ENCODE measurements at regions not wholly inside any gene's neighbourhood (a gene's known extent, or its start where the extent isn't known, plus 50 kb on each side); places are given as distances from the start of the nearest gene placed in this dataset.

- Histone ChIP-seq H3K36me3 (no peaks in the 10 kb centered on the region), H3K4me1 (no peaks in the 10 kb centered on the region), H3K27ac (no peak overlapping the region), H3K4me3 (no peak overlapping the region), H3K27me3 (ENCODE audit: low read depth) (no peaks in the 10 kb centered on the region), H3K9me3 (no peaks in the 10 kb centered on the region)
- intact Hi-C loops (cut with DNase I), result no loop called here
- ATAC-seq (no peak), DNase-seq (no peak)
- TF ChIP-seq CTCF (IDR thresholded peaks at IDR 0.05), result no peak
These were observed 75.6 kb downstream of the VEGFA start for GRCh38 chr6:43845646-43846045.

- H3K27me3 ChIP-seq (ENCODE audit: low read depth), result no peaks in the 10 kb centered on the region
- intact Hi-C loops (cut with DNase I), result no loop called here
- no peak overlapping the region for H3K27ac ChIP-seq
- no peak for DNase-seq
- no peak for TF ChIP-seq CTCF (IDR thresholded peaks at IDR 0.05)
- H3K36me3 ChIP-seq, result no peaks in the 10 kb centered on the region
- H3K9me3 ChIP-seq, result no peaks in the 10 kb centered on the region
- H3K4me1 ChIP-seq, result peaks cover 2% of the 10 kb centered on the region
- no peak overlapping the region for H3K4me3 ChIP-seq
- no peak for ATAC-seq
These were observed 73.7 kb downstream of the VEGFA start for GRCh38 chr6:43843669-43844171.

GRCh38 chr6:43843097-43843645, 73.2 kb downstream of the VEGFA start:
- H3K27ac ChIP-seq, result no peak overlapping the region
- H3K4me3 ChIP-seq, result no peak overlapping the region
- H3K27me3 ChIP-seq (ENCODE audit: low read depth), result no peaks in the 10 kb centered on the region
- no peak for DNase-seq
- H3K4me1 ChIP-seq, result peaks cover 7% of the 10 kb centered on the region
- H3K9me3 ChIP-seq, result no peaks in the 10 kb centered on the region
- no peaks in the 10 kb centered on the region for H3K36me3 ChIP-seq
- ATAC-seq, result no peak
- TF ChIP-seq CTCF (IDR thresholded peaks at IDR 0.05), result no peak
- intact Hi-C loops (cut with DNase I), result no loop called here

DNA sequence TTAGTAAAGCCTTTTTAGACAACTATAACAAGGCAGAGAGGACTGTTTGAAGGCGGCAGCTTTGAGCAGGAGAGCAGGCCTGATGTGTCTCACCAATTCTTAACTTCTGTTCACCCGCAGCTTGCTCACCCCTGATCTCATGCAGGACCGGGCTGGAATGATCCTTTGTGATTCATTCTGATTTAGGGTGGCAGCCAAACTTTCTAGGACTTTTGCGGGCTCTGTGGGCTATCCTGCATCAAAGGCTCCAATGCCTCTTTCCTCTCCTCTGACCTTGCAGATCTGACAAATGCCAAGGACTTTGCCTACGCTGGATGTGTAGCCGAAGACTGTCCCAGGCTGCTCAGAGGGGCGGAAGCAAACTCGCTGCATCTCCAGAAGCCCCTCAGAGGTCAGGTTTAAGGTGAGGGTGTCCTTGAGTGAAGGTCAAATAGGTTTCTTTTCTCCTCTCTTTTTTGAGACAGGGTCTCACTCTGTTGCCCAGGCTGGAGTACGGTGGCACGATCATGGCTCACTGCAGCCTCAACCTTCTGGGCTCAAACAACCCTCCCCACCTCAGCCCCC, 72.3 kb downstream of the VEGFA start:
- intact Hi-C loops (cut with DNase I), result no loop called here
- Histone ChIP-seq H3K36me3 (no peaks in the 10 kb centered on the region), H3K27ac (no peak overlapping the region), H3K9me3 (no peaks in the 10 kb centered on the region), H3K27me3 (ENCODE audit: low read depth) (no peaks in the 10 kb centered on the region), H3K4me1 (peaks cover 7% of the 10 kb centered on the region), H3K4me3 (no peak overlapping the region)
- DNase-seq (no peak), ATAC-seq (no peak)
- no peak for TF ChIP-seq CTCF (IDR thresholded peaks at IDR 0.05)

GRCh38 chr6:43840490-43841218, 70.6 kb downstream of the VEGFA start:
- peaks cover 7% of the 10 kb centered on the region for H3K4me1 ChIP-seq
- no peak for DNase-seq

More at GRCh38 chr6:43840490-43841218, 70.6 kb downstream of the VEGFA start:
- no peak overlapping the region for H3K27ac ChIP-seq
- TF ChIP-seq CTCF (IDR thresholded peaks at IDR 0.05), result no peak
- ATAC-seq, result no peak
- no peaks in the 10 kb centered on the region for H3K27me3 ChIP-seq (ENCODE audit: low read depth)
- intact Hi-C loops (cut with DNase I), result no loop called here
- H3K9me3 ChIP-seq, result no peaks in the 10 kb centered on the region
- H3K4me3 ChIP-seq, result no peak overlapping the region
- H3K36me3 ChIP-seq, result no peaks in the 10 kb centered on the region

All from lower lobe of right lung (tissue), 2 donors.